Caco-2 (cell line): ENCODE measurements at regions not wholly inside any gene's neighbourhood (a gene's known extent, or its start where the extent isn't known, plus 50 kb on each side); places are given as distances from the start of the nearest gene placed in this dataset.

Experiments used
- BruUV-seq: library from RNA; stranded (reverse); fragments of 400-500 nt; replicated peaks from 2 replicates; lab custom pipeline; 2021; lab: Mats Ljungman, UMichigan
- CTCF ChIA-PET: fragments of 300-600 bp; sonication (Branson Sonifier 250); formaldehyde crosslinking; loops from one replicate; lab custom pipeline; 2022; ENCODE audit warnings: antibody characterized with exemption; lab: Charles Lee
- POLR2A ChIA-PET: fragments of 300-600 bp; sonication (Branson Sonifier 250); formaldehyde crosslinking; loops from one replicate; lab custom pipeline; 2022; ENCODE audit warnings: antibody characterized with exemption; lab: Charles Lee
- DNase-seq, 2 experiments: peaks; one replicate each; pipeline versions ENCODE4 v3.0.0 to v3.0.0-alpha.2; 2020 to 2022
- H3K27me3 ChIP-seq: replicated peaks from 2 replicates; pipeline ENCODE4 v1.6.0; 2011; ENCODE audit warnings: low read length; ENCODE audit not compliant: control insufficient read depth, insufficient read depth
- H3K36me3 ChIP-seq: 2 replicates; pipeline ENCODE4 v1.5.1; 2011; ENCODE audit warnings: low read length; ENCODE audit not compliant: control insufficient read depth, insufficient read depth
- H3K4me1 ChIP-seq: fragments of 250-450 bp; sonication (Bioruptor Pico); 2 replicates; pipeline ENCODE4 v1.5.1; 2020; ENCODE audit warnings: mild to moderate bottlenecking
- H3K4me3 ChIP-seq: 2 replicates; pipeline ENCODE4 v1.5.1; 2011; ENCODE audit warnings: low read depth, mild to moderate bottlenecking, control low read depth, low read length
- H3K9me3 ChIP-seq: fragments of 250-450 bp; sonication (Bioruptor Pico); 2 replicates; pipeline ENCODE4 v1.5.1; 2020; ENCODE audit warnings: mild to moderate bottlenecking, moderate library complexity
- H3K27ac Mint-ChIP-seq: one replicate; pipeline ENCODE4 v1.8.0; 2022; ENCODE audit warnings: mixed read lengths; ENCODE audit not compliant: unreplicated experiment
- H3K27me3 Mint-ChIP-seq: one replicate; pipeline ENCODE4 v1.8.0; 2022; ENCODE audit warnings: mixed read lengths; ENCODE audit not compliant: insufficient read depth, unreplicated experiment
- H3K36me3 Mint-ChIP-seq: one replicate; pipeline ENCODE4 v1.8.0; 2022; ENCODE audit warnings: mild to moderate bottlenecking, mixed read lengths; ENCODE audit not compliant: insufficient read depth, unreplicated experiment
- H3K4me1 Mint-ChIP-seq: one replicate; pipeline ENCODE4 v1.8.0; 2022; ENCODE audit warnings: low read depth, mixed read lengths; ENCODE audit not compliant: unreplicated experiment
- H3K4me3 Mint-ChIP-seq: one replicate; pipeline ENCODE4 v1.8.0; 2022; ENCODE audit warnings: mild to moderate bottlenecking, moderate library complexity, mixed read lengths; ENCODE audit not compliant: unreplicated experiment
- H3K9me3 Mint-ChIP-seq: one replicate; pipeline ENCODE4 v1.8.0; 2022; ENCODE audit warnings: mixed read lengths; ENCODE audit not compliant: unreplicated experiment
- CTCF ChIP-seq, 2 experiments: fragments of 200-600 bp in 1 of 2; IDR thresholded peaks; 1 replicate in 1 of 2; 2 replicates in 1 of 2; pipeline versions ENCODE4 v1.5.1 to v1.8.0; 2011 to 2022; ENCODE audit warnings: antibody characterized with exemption in 1 of 2, control low read depth in 1 of 2, inconsistent platforms in 1 of 2, low read depth in 1 of 2, low read length in 1 of 2, mild to moderate bottlenecking in 1 of 2, moderate library complexity in 1 of 2; ENCODE audit not compliant: insufficient read depth in 1 of 2, severe bottlenecking in 1 of 2, unreplicated experiment in 1 of 2
- intact Hi-C: fragments of 100-400 bp; cut with micrococcal nuclease; formaldehyde crosslinking; loops from one replicate; pipeline ENCODE4 v1.10.0; 2022; ENCODE audit not compliant: unreplicated experiment

GRCh38 chr5:67506241-67506640 lies 309.6 kb upstream of the CD180 start:
- no peaks in the 10 kb centered on the region for H3K36me3 ChIP-seq
- no peaks in the 10 kb centered on the region for H3K4me1 Mint-ChIP-seq
- intact Hi-C loops: no loop called here
- CTCF ChIA-PET: interaction anchor here (0.7 kb wide), 1 partner anchor 19 kb away, joined by 3 read pairs; no protein-coding TSS in a partner anchor
- no TSS peak for BruUV-seq
- H3K27me3 ChIP-seq: no peaks in the 10 kb centered on the region
- H3K27me3 Mint-ChIP-seq: peaks cover 7% of the 10 kb centered on the region
- H3K4me1 ChIP-seq: no peaks in the 10 kb centered on the region
- no peak for TF ChIP-seq CTCF (IDR thresholded peaks at IDR 0.05; ENCODE audit: insufficient read depth in 1 of 2, low read depth in 1 of 2, low read length in 1 of 2, severe bottlenecking in 1 of 2, unreplicated experiment in 1 of 2)
- no peak overlapping the region for H3K27ac Mint-ChIP-seq
- H3K4me3 ChIP-seq: no peak overlapping the region
- no peak for DNase-seq
- H3K4me3 Mint-ChIP-seq: no peak overlapping the region
- H3K36me3 Mint-ChIP-seq: no peaks in the 10 kb centered on the region
- POLR2A ChIA-PET: no interaction called here
- H3K9me3 Mint-ChIP-seq: no peaks in the 10 kb centered on the region
- 0 out of 2 replicates have a peak, but pooled peaks cover 3% of the 10 kb centered on the region for H3K9me3 ChIP-seq

- intact Hi-C loops: no loop called here
- Mint-ChIP-seq H3K4me3 (no peak overlapping the region), H3K4me1 (no peaks in the 10 kb centered on the region), H3K36me3 (no peaks in the 10 kb centered on the region), H3K27ac (no peak overlapping the region), H3K9me3 (peaks cover 19% of the 10 kb centered on the region), H3K27me3 (peaks cover 7% of the 10 kb centered on the region)
- no peak for TF ChIP-seq CTCF (IDR thresholded peaks at IDR 0.05; ENCODE audit: insufficient read depth in 1 of 2, low read depth in 1 of 2, low read length in 1 of 2, severe bottlenecking in 1 of 2, unreplicated experiment in 1 of 2)
- ChIA-PET CTCF (no interaction called here), POLR2A (no interaction called here)
- Histone ChIP-seq H3K36me3 (no peaks in the 10 kb centered on the region), H3K9me3 (peaks cover 12% of the 10 kb centered on the region), H3K4me1 (no peaks in the 10 kb centered on the region), H3K27me3 (no peaks in the 10 kb centered on the region), H3K4me3 (no peak overlapping the region)
- no peak for DNase-seq
- BruUV-seq: no TSS peak
These were observed 306.4 kb upstream of the CD180 start for GRCh38 chr5:67502951-67503350.

GRCh38 chr5:67496051-67496450 lies 299.5 kb upstream of the CD180 start:
- no peak overlapping the region for H3K4me3 Mint-ChIP-seq
- Histone ChIP-seq H3K27me3 (no peaks in the 10 kb centered on the region), H3K9me3 (peaks cover 12% of the 10 kb centered on the region), H3K4me3 (no peak overlapping the region), H3K4me1 (no peaks in the 10 kb centered on the region), H3K36me3 (no peaks in the 10 kb centered on the region)
- intact Hi-C loops: loop anchor here (10.0 kb wide), 2 partner anchors 129 to 379 kb away; no protein-coding TSS in a partner anchor
- no peaks in the 10 kb centered on the region for H3K4me1 Mint-ChIP-seq
- TF ChIP-seq CTCF (IDR thresholded peaks at IDR 0.05; ENCODE audit: insufficient read depth in 1 of 2, low read depth in 1 of 2, low read length in 1 of 2, severe bottlenecking in 1 of 2, unreplicated experiment in 1 of 2): no peak
- no peaks in the 10 kb centered on the region for H3K36me3 Mint-ChIP-seq
- peaks cover 19% of the 10 kb centered on the region for H3K9me3 Mint-ChIP-seq
- H3K27ac Mint-ChIP-seq: no peak overlapping the region
- no peak for DNase-seq
- no TSS peak for BruUV-seq
- POLR2A ChIA-PET: no interaction called here
- no peaks in the 10 kb centered on the region for H3K27me3 Mint-ChIP-seq
- CTCF ChIA-PET: no interaction called here
